ENCODE measurements at regions not wholly inside any gene's neighbourhood (a gene's known extent, or its start where the extent isn't known, plus 50 kb on each side); places are given as distances from the start of the nearest gene placed in this dataset.
"Not testable (repeated sequence)": the region's sequence is repeated elsewhere in the genome, so short reads cannot be mapped to it uniquely, and the experiment has no call there.

DNA sequence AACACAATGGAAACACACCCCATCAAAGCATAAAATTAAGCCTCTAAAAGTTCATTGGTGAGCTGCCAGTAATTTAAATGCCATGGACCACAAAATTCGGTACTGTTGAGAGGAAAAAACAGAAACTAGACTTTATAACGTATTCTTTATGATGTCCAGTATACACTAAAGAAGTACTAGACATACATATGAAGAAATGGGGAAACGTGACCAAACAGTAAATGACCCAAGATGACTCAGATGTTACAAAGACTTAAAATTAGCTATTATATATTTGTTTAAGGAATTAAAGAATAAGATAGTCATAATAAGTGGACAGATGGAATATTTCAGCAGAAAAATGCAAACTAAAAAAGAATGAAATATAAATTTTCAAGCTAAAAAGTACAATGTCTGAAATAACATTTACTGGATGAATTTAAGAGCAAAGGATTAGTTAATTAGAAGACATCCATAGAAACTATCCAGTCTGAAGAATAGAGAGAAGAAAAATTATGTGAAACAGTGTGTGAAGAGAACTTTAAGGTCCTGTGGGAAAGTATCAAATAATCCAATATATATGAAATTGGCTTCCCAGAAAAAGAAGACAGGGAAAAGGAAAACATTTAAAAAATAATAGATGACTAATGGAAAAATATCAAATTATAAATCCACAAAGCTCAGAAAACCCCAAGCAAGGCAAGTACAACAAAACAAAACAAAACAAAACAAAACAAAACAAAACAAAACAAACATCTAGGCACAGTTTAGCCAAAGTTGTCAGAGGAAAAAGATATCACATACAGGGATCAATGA is 69.4 kb downstream of the SAMD9 start:
- no peak for DNase-seq (ENCODE audit: low read depth)

DNA sequence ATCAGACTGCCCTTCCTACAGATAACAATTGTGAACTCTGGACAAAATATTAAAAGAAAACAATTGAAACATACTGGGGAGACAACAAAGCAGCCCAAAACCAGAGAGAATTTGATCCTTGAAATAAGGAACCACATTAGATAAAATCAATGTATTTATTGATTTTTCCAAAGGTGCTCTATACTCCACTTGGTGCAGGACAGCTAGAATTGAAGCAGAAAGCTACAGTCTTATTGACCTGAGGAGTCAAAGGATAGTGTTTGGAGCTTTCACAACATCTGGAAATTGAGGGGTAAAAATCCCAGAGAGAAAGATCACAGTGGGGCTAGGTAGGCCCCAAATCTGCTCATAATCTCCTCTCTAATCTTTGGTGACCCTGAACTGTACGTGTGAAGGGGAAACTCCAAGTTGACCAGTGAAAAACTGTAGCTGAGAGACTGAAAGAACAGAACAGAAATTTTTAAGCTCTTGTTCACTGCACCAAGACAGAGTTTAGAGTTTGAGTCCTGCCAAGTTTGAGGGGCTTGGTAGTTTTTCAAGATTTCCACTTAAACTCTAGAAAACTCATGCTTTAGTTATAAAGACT is 70.2 kb downstream of the SAMD9 start:
- DNase-seq (ENCODE audit: low read depth) = no peak

DNA sequence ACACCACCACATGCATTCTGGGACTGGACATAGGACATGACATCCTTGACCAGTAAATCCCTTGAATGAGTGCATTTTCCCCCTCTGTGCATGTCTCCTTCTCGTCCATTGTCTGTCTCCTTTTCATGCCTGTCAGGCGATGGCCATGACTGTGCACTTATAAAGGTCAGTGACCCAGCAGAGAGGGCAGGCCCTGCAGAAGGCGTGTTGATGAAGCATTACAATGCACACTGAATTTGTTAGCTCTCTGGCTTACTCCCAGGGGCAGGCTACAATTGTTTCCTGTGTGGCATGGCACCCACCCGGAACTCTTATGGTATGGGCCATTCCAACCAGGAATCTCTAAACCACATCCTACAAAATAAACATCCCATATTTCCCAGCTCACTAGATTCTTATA is 71.1 kb downstream of the SAMD9 start:
- no peak for DNase-seq (ENCODE audit: low read depth)

GRCh38 chr7:93044147-93044810 is 73.5 kb downstream of the SAMD9 start:
- no peak for DNase-seq (ENCODE audit: low read depth)

DNA sequence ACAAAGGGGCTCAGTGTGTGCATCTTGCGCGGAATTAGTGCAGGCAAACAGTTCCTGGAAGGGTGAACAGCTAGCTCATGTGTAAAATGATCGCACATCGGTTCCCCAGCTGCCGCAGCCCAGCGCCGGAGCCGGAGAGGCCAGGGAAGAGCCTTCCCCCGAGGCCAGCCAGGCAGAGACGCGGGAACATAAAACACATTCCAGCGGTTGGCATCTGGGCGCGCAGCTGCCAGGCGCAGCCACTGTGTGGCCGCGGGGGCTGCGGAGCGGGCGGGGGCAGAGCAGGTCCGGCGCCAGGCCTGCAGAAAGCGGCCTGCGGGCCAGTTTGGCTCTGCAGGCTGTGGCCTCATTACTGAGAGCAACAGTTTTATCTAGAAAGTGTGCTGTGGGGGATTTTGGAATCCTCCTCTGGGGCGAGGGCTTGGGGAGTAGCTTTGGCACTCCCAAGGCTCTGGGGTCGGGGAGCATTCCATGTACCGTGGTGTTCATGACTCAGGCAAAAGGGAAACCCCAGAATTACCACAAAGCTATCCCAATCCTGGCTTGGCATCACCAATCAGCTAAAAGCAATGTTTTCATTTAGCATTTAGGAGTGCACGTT is 74.3 kb downstream of the SAMD9 start:
- no peak for DNase-seq (ENCODE audit: low read depth)

DNA sequence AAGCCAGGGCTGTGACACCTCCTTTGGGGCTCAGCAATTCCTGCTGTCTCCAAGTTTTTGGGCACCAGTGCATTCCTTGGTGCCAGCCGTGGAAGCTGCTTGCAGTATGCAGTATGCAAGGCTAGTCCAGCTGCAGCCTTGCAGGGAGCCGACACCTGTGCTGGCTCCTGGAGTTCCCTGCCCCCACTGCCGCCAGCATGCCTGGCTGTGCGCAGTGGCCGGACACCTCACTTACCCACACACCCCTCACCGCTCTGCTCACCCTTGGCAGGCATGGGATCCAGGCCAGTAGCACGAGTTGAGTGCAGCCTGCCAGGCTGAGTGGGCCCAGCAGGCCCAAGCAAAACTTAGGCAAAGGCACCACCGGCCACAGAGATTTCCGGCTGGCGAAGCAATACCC is 77.4 kb downstream of the SAMD9 start:
- no peak for DNase-seq (ENCODE audit: low read depth)

DNA sequence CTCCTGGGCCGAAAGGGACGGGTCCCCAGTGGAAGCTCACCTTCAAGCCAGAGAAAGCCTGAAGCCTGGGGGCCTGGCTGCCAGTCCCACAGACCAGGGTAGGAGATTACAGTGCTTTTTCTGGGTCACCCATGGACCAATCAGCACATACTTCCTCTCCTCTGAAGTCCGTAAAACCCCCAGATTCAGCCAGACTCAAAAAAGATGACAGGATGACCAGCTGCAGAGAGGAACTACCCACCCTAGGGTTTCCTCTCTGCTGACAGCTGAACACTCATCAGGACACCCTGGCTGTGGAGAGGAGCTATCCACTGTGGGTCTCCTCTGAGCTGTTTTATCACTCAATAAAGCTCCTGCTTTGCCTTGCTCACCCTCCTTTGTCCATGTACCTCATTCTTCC is 78.0 kb downstream of the SAMD9 start:
- DNase-seq (ENCODE audit: low read depth) = no peak

- DNase-seq (ENCODE audit: low read depth) = no peak
Observed at GRCh38 chr7:93039282-93039681, 78.5 kb downstream of the SAMD9 start.

DNA sequence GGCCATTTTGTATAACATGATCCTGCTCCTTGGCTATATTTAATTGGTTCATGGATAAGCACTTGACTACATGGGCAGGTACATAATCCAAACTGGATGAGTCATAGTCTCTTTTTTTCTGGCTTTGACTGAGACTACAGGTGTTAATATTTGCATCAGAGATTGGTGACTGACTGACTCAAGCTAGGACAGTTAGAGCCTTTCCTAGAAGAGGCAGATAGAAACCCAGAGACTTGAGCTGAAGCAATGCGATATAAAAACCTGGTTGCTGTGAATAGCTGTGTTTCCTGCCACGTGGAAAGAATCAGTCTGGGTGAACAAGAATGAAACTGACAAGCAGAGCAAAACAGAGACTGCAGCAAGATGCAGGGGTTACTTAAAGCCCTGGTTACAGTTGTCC is 81.0 kb downstream of the SAMD9 start:
- DNase-seq (ENCODE audit: low read depth) = no peak

DNA sequence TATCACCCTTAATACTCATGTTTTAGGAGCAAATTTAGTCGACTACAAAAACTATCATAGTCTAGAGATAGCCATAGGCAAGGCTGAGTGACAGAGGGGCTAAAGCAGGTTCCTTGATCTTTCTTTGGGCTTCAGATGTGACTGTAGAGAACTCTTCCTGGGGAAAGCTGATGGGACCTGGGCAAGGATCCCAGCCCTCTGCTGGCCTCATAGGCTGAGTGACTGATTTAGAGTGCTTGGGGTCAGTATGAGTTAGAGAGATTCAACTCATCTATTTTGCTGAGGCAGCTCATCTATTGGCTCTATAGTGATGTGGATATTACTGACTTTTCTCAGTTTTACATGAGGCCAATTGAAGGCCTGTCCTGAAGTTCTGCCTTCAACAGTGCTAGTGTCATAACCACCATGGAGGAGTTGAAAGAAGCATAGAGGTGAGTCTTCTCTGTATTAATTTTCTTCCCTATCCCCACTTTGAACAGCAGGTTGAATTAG is 81.6 kb downstream of the SAMD9 start:
- DNase-seq (ENCODE audit: low read depth) = no peak

DNA sequence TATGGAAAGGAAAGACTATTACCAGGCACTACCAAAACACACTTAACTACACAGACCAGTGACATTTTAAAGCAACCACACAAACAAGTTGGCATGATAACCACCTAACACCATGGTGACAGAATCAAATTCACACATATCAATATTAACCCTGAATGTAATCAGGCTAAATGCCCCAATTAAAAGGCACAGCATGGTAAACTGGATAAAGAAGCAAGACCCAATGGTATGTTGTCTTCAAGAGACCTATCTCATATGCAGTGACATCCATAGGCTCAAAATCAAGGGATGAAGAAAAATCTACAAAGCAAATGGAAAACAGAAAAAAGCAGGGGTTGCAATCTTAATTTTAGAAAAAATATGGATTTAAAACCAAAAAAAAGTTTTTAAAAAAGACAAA is 86.0 kb downstream of the SAMD9 start:
- DNase-seq (ENCODE audit: low read depth) = no peak

GRCh38 chr7:93030605-93031225 is 87.1 kb downstream of the SAMD9 start:
- DNase-seq (ENCODE audit: low read depth) = no peak

DNA sequence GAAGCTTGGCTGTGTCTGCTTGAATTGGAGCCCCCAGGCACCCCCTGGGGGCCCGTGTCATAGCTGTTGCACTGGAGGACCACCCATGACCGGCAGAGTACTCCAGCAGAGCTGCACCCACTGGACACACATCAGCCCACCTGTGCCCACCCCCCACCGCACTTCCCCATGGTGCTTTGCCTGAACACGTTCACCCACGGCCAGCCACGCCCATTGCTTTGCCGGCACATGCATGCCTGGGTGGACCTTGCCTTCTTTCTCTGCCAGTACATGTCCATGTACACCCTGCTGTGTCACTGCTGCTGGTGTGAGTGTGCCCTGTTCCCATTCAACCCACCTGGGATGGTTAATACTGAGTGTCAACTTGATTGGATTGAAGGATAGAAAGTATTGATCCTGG is 88.7 kb downstream of the SAMD9 start:
- DNase-seq (ENCODE audit: low read depth) = no peak

- DNase-seq (ENCODE audit: low read depth) = no peak
Observed at GRCh38 chr7:93028610-93029009, 89.2 kb downstream of the SAMD9 start.

- DNase-seq (ENCODE audit: low read depth) = no peak
Observed at GRCh38 chr7:93027044-93027443, 90.7 kb downstream of the SAMD9 start.

GRCh38 chr7:93026425-93026824 is 91.4 kb downstream of the SAMD9 start:
- DNase-seq (ENCODE audit: low read depth) = no peak

GRCh38 chr7:93025389-93025788 is 92.4 kb downstream of the SAMD9 start:
- DNase-seq (ENCODE audit: low read depth) = no peak

DNA sequence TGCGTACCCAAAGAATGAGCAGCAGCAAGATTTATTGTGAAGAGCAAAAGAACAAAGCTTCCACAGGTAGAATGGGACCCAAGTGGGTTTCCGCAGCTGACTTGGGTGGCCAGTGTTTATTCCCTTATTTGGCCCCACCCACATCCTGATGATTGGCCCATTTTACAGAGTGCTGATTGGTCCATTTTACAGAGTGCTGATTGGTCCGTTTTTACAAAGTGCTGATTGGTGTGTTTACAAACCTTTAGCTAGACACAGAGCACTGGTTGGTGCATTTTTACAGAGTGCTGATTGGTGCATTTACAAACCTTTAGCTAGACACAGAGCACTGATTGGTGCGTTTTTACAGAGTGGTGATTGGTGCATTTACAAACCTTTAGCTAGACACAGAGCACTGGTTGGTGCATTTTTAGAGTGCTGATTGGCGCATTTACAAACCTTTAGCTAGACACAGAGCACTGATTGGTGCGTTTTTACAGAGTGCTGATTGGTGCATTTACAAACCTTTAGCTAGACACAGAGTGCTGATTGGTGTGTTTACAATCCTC is 94.8 kb downstream of the SAMD9 start:
- not testable (repeated sequence) for DNase-seq (ENCODE audit: low read depth)

DNA sequence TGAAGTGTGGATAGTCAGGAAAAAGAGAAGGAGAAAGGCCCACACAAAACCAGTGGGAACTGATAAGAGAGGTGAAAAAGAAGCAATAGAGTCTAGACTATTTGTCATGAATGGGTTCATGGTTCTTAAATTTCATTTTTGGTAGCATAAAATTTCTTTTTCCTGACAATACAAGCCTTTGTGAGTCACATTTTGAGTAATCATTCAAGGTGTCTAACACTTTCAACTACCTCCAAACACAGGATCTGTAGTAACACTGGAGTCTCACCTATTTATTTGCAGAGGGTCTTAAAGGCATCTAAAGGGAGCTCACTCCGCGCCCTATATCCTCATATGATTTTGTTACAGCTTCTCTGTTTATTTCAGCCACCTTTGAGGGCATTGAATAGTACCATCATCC is 96.0 kb downstream of the SAMD9 start:
- DNase-seq (ENCODE audit: low read depth) = no peak

- no peak for DNase-seq (ENCODE audit: low read depth)
Observed at GRCh38 chr7:93018716-93019115, 99.1 kb downstream of the SAMD9 start.

DNA sequence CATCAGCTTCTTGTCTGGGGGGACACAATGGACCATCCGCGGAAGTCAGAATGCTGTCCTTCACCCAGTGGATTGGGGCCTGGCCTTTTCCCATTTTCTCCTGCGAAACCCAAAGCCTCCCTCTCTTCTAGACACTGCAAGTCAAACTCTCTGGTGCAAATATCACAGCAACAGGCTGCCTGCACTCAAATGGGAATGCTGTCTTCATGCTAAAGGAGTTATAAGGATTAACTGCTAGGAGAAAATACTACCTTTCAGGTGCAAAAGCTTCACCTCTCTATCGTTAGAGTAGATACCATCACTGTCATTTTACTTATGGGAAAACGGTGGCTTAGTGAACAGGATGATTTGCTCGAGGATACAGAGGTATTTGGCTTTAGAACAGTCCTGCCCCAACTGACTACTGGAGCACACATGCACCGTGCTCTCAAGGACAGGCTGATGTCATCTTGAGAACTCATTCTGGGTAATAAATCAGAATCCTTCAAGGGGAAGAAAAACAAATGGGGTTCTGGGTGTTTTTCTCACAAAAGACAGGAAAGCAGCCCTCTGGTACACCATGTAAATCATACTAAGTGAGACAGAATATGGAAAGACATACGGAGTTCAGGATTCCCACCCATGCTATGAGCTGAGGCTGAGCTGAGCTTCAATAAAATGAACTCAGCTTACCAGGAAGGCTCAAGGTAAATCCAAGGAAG is 100.9 kb downstream of the SAMD9 start:
- no peak for DNase-seq (ENCODE audit: low read depth)

Measured in CMK (cell line).